ENCODE measurements at regions not wholly inside any gene's neighbourhood (a gene's known extent, or its start where the extent isn't known, plus 50 kb on each side); places are given as distances from the start of the nearest gene placed in this dataset.

GRCh38 chr7:79691074-79691473 is 237.6 kb upstream of the MAGI2 start:
- Histone ChIP-seq H3K4me3 (no peak overlapping the region), H3K4me1 (no peaks in the 10 kb centered on the region), H3K27me3 (no peaks in the 10 kb centered on the region), H3K27ac (no peak overlapping the region), H3K36me3 (no peaks in the 10 kb centered on the region), H3K9me3 (no peaks in the 10 kb centered on the region)
- no peak for TF ChIP-seq CTCF (IDR thresholded peaks at IDR 0.05)
- no peak for TF ChIP-seq POLR2A (IDR thresholded peaks at IDR 0.05)
- DNase-seq = no peak
- 57 to 66% methylated on average over 2 of the region's 2 CpGs for WGBS, 2 donors
- intact Hi-C loops (cut with DNase I) = no loop called here

GRCh38 chr7:79684384-79684783 is 230.9 kb upstream of the MAGI2 start:
- no peaks in the 10 kb centered on the region for H3K4me1 ChIP-seq
- H3K9me3 ChIP-seq = no peaks in the 10 kb centered on the region
- no peak overlapping the region for H3K27ac ChIP-seq
- DNase-seq = no peak
- intact Hi-C loops (cut with DNase I) = no loop called here
- WGBS, 2 donors = 74 to 79% methylated on average over 2 of the region's 2 CpGs
- H3K36me3 ChIP-seq = no peaks in the 10 kb centered on the region
- no peaks in the 10 kb centered on the region for H3K27me3 ChIP-seq
- TF ChIP-seq POLR2A (IDR thresholded peaks at IDR 0.05) (no peak), CTCF (IDR thresholded peaks at IDR 0.05) (no peak)
- no peak overlapping the region for H3K4me3 ChIP-seq

- TF ChIP-seq POLR2A (IDR thresholded peaks at IDR 0.05) = no peak
- no peak for TF ChIP-seq CTCF (IDR thresholded peaks at IDR 0.05)
- H3K36me3 ChIP-seq = no peaks in the 10 kb centered on the region
- intact Hi-C loops (cut with DNase I) = no loop called here
- DNase-seq = no peak
- H3K9me3 ChIP-seq = no peaks in the 10 kb centered on the region
- no peak overlapping the region for H3K27ac ChIP-seq
- no peaks in the 10 kb centered on the region for H3K27me3 ChIP-seq
- no peak overlapping the region for H3K4me3 ChIP-seq
- H3K4me1 ChIP-seq = no peaks in the 10 kb centered on the region
- 79 to 87% methylated on average over 1 of the region's 1 CpG for WGBS, 2 donors
Measured at GRCh38 chr7:79683916-79684315, 230.4 kb upstream of the MAGI2 start.

GRCh38 chr7:79683185-79683890 is 229.9 kb upstream of the MAGI2 start:
- Histone ChIP-seq H3K27ac (no peak overlapping the region), H3K4me1 (no peaks in the 10 kb centered on the region), H3K4me3 (no peak overlapping the region), H3K36me3 (no peaks in the 10 kb centered on the region), H3K27me3 (no peaks in the 10 kb centered on the region), H3K9me3 (no peaks in the 10 kb centered on the region)
- TF ChIP-seq CTCF (IDR thresholded peaks at IDR 0.05) = no peak
- WGBS, 2 donors = 58% methylated on average over 3 of the region's 3 CpGs
- intact Hi-C loops (cut with DNase I) = no loop called here
- DNase-seq = no peak

- no peak for TF ChIP-seq POLR2A (IDR thresholded peaks at IDR 0.05)
- no peak for TF ChIP-seq CTCF (IDR thresholded peaks at IDR 0.05)
- H3K4me1 ChIP-seq = no peaks in the 10 kb centered on the region
- no peaks in the 10 kb centered on the region for H3K27me3 ChIP-seq
- no peak overlapping the region for H3K4me3 ChIP-seq
- DNase-seq = no peak
- no peak overlapping the region for H3K27ac ChIP-seq
- no peaks in the 10 kb centered on the region for H3K36me3 ChIP-seq
- intact Hi-C loops (cut with DNase I) = no loop called here
- 70 to 92% methylated on average over 8 of the region's 8 CpGs for WGBS, 2 donors
- no peaks in the 10 kb centered on the region for H3K9me3 ChIP-seq
Measured at GRCh38 chr7:79681454-79681853, 228.0 kb upstream of the MAGI2 start.
